ENCODE measurements at regions not wholly inside any gene's neighbourhood (a gene's known extent, or its start where the extent isn't known, plus 50 kb on each side); places are given as distances from the start of the nearest gene placed in this dataset.

DNA sequence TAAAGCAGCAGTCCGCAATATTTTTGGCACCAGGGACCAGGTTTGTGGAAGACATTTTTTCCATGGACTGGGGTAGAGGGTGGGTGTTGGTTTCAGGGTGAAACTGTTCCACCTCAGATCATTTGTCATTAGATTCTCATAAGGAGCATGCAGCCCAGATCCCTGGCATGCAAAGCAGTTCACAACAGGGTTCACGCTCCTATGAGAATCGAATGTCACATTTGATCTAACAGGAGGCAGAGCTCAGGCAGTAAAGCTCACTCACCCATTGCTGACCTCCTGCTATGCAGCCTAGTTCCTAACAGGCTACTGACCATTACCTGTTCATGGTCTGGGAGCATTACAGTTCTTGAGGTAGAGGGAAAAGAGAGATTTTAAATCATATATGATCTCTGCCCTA lies 241.5 kb upstream of the COX7C start:
- peaks cover 2% of the 10 kb centered on the region for H3K9me3 Mint-ChIP-seq
- Histone ChIP-seq H3K4me3 (ENCODE audit: low read length) (no peak overlapping the region), H3K4me1 (ENCODE audit: control insufficient read depth, insufficient read depth, low read length) (no peaks in the 10 kb centered on the region), H3K36me3 (ENCODE audit: control insufficient read depth, insufficient read depth, low read length) (no peaks in the 10 kb centered on the region), H3K27me3 (ENCODE audit: control insufficient read depth, insufficient read depth, low read length, poor library complexity, severe bottlenecking) (no peaks in the 10 kb centered on the region), H3K9ac (ENCODE audit: extremely low read depth, low read length, poor library complexity, severe bottlenecking) (no peak overlapping the region), H3K9me3 (ENCODE audit: control insufficient read depth, low read length) (no peaks in the 10 kb centered on the region), H3K27ac (ENCODE audit: low read depth, low read length) (no peak overlapping the region)
- 94 to 100% methylated on average over 1 to 3 of the region's 3 CpGs for WGBS, 2 experiments (ENCODE audit: insufficient coverage in 1 of 2, insufficient read length in 1 of 2)
- TF ChIP-seq, protein P1, sequence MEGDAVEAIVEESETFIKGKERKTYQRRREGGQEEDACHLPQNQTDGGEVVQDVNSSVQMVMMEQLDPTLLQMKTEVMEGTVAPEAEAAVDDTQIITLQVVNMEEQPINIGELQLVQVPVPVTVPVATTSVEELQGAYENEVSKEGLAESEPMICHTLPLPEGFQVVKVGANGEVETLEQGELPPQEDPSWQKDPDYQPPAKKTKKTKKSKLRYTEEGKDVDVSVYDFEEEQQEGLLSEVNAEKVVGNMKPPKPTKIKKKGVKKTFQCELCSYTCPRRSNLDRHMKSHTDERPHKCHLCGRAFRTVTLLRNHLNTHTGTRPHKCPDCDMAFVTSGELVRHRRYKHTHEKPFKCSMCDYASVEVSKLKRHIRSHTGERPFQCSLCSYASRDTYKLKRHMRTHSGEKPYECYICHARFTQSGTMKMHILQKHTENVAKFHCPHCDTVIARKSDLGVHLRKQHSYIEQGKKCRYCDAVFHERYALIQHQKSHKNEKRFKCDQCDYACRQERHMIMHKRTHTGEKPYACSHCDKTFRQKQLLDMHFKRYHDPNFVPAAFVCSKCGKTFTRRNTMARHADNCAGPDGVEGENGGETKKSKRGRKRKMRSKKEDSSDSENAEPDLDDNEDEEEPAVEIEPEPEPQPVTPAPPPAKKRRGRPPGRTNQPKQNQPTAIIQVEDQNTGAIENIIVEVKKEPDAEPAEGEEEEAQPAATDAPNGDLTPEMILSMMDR (conservative IDR thresholded peaks at IDR 0.05), result no peak
- no peak overlapping the region for H3K4me3 Mint-ChIP-seq
- no peaks in the 10 kb centered on the region for H3K36me3 Mint-ChIP-seq (ENCODE audit: low read depth)
- no peak overlapping the region for H3K27ac Mint-ChIP-seq
- H3K4me1 Mint-ChIP-seq, result no peaks in the 10 kb centered on the region
- H3K27me3 Mint-ChIP-seq (ENCODE audit: insufficient read depth), result no peaks in the 10 kb centered on the region
- no peak for DNase-seq

DNA sequence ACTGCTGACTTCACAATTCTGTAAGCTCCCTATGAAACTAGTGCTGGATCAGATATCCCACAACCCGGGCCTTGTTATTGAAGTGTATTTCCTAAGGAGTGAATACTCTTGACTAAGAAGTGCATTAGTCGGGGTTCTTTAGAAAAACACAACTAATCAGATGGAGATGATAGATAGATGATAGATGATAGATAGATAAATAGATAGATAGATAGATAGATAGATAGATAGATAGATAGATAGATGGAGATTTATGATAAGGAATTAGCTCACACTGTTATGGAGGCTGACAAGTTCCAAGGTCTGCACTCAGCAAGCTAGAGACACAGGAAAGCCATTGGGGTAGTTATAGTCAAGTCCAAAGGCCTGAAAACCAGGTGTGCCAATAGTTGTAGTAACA lies 214.6 kb upstream of the COX7C start:
- no peak for DNase-seq
- no peaks in the 10 kb centered on the region for H3K36me3 ChIP-seq (ENCODE audit: control insufficient read depth, insufficient read depth, low read length)
- Mint-ChIP-seq H3K4me3 (no peak overlapping the region), H3K27ac (no peak overlapping the region), H3K36me3 (ENCODE audit: low read depth) (no peaks in the 10 kb centered on the region), H3K9me3 (no peaks in the 10 kb centered on the region), H3K4me1 (no peaks in the 10 kb centered on the region), H3K27me3 (ENCODE audit: insufficient read depth) (no peaks in the 10 kb centered on the region)
- no peaks in the 10 kb centered on the region for H3K9me3 ChIP-seq (ENCODE audit: control insufficient read depth, low read length)
- no peaks in the 10 kb centered on the region for H3K27me3 ChIP-seq (ENCODE audit: control insufficient read depth, insufficient read depth, low read length, poor library complexity, severe bottlenecking)
- H3K9ac ChIP-seq (ENCODE audit: extremely low read depth, low read length, poor library complexity, severe bottlenecking), result no peak overlapping the region
- no peak overlapping the region for H3K4me3 ChIP-seq (ENCODE audit: low read length)
- no peaks in the 10 kb centered on the region for H3K4me1 ChIP-seq (ENCODE audit: control insufficient read depth, insufficient read depth, low read length)
- TF ChIP-seq, protein P1 (conservative IDR thresholded peaks at IDR 0.05), result no peak
- no peak overlapping the region for H3K27ac ChIP-seq (ENCODE audit: low read depth, low read length)
- 89 to 93% methylated on average over 2 of the region's 2 CpGs for WGBS, 2 experiments (ENCODE audit: insufficient coverage in 1 of 2, insufficient read length in 1 of 2)

DNA sequence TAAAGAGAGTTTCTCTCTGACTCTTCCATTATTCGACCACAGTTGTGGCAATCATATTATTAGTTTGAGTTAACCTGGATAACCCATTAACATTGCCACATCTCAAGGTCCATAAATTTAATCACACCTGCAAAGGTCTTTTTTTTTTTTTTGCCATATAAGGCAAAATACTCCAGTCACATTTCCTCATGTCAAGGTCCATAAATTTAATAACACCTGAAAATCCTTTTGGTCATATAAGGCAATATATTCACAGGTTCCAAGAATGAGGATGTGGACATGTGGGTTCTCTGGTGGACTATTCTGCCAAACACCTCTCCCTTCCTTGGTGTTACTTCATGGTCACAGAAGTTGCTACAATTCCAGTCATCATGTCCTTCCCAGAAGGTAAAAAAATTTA lies 213.5 kb upstream of the COX7C start:
- no peaks in the 10 kb centered on the region for H3K9me3 ChIP-seq (ENCODE audit: control insufficient read depth, low read length)
- no peaks in the 10 kb centered on the region for H3K36me3 ChIP-seq (ENCODE audit: control insufficient read depth, insufficient read depth, low read length)
- no peak overlapping the region for H3K27ac Mint-ChIP-seq
- DNase-seq, result no peak
- H3K27me3 Mint-ChIP-seq (ENCODE audit: insufficient read depth), result no peaks in the 10 kb centered on the region
- WGBS, 2 experiments (ENCODE audit: insufficient coverage in 1 of 2, insufficient read length in 1 of 2), result 86% methylated on average over 1 of the region's 1 CpG; no CpG with 5 or more reads in 1 of the 2 experiments
- H3K27ac ChIP-seq (ENCODE audit: low read depth, low read length), result no peak overlapping the region
- H3K27me3 ChIP-seq (ENCODE audit: control insufficient read depth, insufficient read depth, low read length, poor library complexity, severe bottlenecking), result no peaks in the 10 kb centered on the region
- TF ChIP-seq, protein P1 (conservative IDR thresholded peaks at IDR 0.05), result no peak
- H3K9me3 Mint-ChIP-seq, result no peaks in the 10 kb centered on the region
- H3K9ac ChIP-seq (ENCODE audit: extremely low read depth, low read length, poor library complexity, severe bottlenecking), result no peak overlapping the region
- H3K36me3 Mint-ChIP-seq (ENCODE audit: low read depth), result no peaks in the 10 kb centered on the region
- H3K4me1 Mint-ChIP-seq, result no peaks in the 10 kb centered on the region
- H3K4me1 ChIP-seq (ENCODE audit: control insufficient read depth, insufficient read depth, low read length), result no peaks in the 10 kb centered on the region
- no peak overlapping the region for H3K4me3 Mint-ChIP-seq
- H3K4me3 ChIP-seq (ENCODE audit: low read length), result no peak overlapping the region
